Activated CD4-positive, alpha-beta T cell treated with anti-CD3 and anti-CD28 coated beads, Interleukin-10, Interleukin-2, amounts not matched to agents 100 ng/mL and 50 ng/mL, durations not matched to agents 16 hours and 8 hours (primary cell): ENCODE measurements at regions not wholly inside any gene's neighbourhood (a gene's known extent, or its start where the extent isn't known, plus 50 kb on each side); places are given as distances from the start of the nearest gene placed in this dataset.
"Not testable (repeated sequence)": the region's sequence is repeated elsewhere in the genome, so short reads cannot be mapped to it uniquely, and the experiment has no call there.

ENCODE experiments used
- DNase-seq: peaks from one replicate; pipeline ENCODE4 v3.0.0-alpha.2; 2020

DNA sequence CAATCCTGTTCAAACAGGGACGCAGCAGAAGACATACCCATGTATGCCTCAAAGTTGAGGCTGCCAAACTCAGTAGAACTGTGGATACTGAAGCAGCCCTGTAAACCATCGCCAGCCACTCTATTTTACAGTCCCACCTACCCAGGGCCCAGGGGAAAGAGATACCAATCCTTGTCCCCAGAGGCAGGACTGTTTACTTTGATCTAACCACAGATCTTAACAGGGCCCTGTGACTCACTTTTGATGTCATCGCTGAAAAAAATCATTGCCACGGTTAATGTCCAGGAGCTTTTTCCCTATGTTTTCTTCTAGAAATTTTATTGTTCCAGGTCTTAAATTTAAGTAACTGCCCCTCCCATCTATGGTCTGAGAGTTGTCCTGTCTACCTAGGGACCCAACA is 538.4 kb upstream of the NCAM2 start:
- no peak for DNase-seq

DNA sequence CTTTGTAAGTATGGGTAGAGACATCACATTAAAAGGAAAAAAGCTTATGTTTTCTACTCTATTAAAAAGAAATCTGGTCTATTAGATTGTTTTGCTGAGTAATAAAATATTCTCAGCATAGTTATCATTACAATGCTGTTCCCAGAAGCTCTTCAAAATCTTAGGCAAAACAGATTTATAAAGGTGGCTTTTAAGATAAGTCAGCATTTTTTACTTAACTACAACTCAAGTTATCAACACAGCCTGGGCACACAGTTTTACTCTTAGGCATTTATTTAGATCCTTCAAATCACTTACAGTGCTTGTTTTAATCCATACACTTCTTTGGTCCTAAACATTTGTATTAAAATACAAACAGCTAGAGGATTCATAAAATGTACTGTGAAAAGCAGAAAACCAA is 534.8 kb upstream of the NCAM2 start:
- DNase-seq, result no peak

DNA sequence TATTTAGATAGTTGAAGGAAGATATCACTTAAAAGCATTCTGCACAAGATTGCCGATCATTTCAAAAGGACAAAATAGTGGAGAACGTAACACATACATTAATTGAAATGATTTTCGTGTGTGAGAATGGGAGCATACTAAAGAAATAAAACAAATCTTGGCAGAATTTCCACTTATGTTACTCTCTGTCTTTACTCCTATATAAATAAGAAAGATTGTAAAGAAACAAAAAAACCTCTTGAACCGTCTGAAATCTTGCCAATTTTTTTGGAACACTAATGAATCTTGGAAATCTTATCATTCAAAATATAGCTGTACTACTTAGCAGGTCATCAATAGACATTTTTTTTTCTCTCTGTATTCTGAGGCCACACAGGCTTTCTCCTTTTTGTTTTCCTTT is 528.8 kb upstream of the NCAM2 start:
- no peak for DNase-seq

DNA sequence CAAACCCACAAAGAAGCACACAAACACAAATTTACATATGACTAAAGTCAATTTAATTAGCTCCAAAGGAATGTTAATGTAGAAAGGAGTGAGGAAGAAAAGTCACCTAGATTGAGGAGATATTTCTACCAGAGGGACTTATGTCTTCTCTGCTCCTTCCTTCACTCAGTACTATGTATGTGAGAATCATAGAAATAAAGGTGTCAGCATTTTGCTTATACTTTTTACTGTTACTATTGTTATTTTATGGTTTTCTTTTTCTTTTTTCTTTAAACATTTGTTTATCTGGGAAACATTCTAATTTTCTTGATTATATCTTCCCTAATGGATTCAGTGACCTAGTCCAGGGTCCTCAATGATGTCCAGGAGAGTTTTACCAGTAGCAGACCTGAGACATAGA is 511.9 kb upstream of the NCAM2 start:
- DNase-seq, result no peak

DNA sequence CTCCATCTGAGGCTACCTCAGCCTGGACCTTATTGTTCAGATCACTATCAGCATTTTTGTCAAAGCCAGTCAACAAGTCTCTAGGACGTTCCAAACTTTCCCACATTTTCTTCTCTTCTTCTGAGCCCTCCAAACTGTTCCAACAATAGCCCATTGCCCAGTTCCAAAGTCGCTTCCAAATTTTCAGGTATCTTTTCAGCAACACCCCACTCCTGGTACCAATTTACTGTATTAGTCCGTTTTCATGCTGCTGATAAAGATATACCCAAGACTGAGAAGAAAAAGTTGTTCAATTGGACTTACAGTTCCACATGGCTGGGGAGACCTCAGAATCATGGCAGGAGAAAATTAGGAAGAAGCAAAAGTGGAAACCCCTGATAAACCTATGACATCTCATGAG is 495.3 kb upstream of the NCAM2 start:
- DNase-seq, result not testable (repeated sequence)

DNA sequence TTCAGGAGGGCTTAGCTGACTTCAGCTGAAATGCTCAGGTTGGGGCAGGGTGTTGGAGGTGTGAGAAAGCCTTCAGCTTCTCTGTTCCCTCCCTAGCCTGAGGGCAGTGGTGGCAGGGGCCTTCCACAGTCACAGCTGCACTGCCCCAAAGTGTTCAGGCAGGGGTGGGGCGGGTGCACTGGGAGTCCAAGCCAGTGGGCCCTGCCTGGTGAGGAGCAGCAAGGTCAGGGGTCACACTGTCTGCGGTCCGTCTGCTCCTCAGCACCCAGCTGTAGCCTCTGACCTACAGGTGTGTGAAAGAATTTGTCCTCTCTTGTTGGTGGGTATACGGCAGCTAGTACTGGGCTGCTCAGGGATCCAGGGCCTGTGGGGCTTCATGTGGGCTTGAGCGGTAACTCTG is 490.4 kb upstream of the NCAM2 start:
- no peak for DNase-seq

DNA sequence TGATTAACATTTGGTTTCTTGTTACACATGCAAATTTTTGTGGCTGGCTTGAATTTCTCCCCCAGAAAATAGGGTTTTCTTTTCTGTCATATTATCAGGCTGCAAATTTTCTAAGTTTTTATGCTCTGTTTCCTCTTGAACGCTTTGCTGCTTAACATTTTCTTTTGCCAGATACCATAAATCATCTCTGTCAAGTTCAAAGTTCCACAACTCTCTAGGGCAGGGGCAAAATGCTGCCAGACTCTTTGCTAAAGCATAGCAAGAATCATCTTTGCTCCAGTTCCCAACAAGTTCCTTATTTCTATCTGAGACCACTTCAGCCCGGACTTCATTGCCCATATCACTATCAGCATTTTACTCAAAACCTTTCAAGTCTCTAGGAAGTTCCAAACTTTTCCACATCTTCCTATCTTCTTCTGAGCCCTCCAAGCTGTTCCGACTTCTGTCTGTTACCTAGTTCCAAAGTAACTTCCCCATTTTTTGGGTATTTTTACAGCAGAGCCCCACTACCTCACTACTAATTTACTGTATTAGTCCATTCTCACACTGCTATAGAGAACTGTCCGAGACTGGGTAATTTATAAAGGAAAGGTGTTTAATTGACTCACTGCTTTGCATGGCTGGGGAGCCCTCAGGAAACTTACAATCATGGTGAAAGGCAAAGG is 486.9 kb upstream of the NCAM2 start:
- DNase-seq, result no peak

DNA sequence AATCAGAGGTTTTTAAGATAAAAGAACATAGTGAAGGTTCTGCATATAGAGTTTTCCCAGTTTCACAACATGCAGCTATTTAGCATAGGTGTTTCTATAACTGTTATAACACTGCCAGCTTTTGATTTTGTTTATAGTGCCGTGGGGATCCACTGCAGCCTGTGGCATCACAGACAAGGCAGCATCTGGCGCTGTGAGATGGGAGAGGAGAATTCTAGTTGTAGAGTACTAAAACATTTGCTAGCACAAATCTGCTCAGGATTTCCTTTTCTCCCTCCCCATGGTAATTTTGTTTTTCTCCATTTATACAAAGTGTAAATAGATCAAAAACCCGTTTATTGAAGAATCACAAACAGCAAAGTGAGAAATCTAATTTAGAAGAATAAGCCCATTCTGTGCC is 482.8 kb upstream of the NCAM2 start:
- DNase-seq, result no peak

DNA sequence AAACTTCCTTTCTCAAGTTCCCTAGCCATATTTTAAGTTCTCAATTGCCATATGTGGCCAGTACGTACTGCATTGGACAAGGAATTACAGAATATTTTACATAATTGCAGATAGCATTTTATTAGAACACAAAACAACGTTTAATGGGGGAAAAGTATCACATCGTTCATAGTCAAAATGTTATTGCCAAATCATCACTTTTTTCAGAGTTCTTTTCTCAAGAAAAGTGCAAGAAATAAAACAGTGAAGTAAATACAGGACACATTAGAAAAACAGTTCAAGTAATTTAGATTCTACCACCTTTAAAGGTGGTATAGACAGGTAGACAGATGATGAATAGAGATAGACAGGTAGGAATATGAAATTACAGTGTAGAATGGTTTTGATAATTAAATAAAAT is 479.1 kb upstream of the NCAM2 start:
- DNase-seq, result no peak

DNA sequence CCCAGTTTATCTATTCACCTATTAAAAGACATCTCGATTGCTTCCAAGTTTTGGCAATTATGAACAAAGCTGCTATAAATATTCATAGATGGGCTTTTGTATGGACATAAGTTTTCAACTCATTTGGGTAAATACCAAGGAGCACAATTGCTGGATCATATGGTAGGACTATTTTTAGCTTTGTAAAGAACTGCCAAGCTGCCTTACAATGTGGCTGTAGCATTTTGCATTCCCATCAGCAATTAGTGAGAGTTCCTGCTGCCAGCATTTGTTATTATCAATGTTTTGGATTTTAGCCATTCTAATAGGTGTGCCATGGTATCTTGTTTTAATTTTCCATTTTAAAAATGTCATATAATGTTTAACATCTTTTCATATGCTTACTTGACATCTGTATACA is 475.6 kb upstream of the NCAM2 start:
- no peak for DNase-seq

DNA sequence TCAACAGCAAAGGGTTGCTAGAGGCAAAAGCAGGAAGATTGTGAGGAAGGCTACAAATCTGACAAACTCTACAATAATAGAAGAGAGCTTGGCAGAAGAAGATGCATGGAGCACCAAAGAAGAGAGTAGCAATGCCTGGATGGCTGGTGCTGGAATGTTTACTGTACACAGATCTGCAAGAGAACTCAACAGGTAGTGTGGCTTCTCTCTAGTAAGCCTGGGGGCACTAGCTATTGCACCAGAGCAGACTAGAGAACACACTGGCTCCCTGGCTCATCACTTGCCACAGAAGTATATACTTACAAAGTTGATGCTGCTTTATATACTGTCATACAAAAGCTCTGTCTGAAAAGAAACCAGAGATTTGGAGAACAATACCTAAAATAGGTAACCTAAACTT is 475.0 kb upstream of the NCAM2 start:
- DNase-seq, result no peak

DNA sequence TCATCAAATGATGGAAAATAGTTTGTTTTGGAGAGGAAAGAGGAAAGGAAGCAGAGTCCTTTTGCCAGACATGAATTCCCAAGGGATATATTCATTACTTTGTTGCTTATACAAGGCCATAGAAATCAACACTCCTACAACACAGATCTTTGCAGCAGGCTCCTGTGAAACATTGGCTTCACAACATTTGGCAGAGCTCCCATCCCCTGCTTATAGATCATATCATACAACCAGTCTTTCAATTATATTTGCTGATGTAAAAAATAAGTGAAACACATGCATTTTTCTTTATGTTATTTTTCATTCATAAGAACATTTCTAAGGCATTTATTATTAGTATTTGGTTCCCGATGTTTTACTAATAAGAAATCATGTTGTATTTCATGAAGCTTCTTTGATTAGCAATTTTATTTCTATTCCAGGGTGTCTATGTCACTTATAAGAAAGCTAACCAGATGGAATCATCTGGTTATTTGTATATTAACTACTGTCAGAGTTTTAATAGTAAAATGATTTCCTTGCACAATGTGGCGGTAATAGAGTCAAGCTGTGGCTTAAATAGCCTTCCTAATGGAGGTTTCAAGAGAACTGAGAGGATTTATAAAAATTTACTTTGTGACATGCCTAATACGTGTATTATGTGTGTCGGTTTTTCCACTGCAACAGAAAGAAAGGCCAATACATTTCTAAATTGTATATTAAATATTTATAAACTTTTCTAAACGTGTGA is 470.3 kb upstream of the NCAM2 start:
- no peak for DNase-seq

DNA sequence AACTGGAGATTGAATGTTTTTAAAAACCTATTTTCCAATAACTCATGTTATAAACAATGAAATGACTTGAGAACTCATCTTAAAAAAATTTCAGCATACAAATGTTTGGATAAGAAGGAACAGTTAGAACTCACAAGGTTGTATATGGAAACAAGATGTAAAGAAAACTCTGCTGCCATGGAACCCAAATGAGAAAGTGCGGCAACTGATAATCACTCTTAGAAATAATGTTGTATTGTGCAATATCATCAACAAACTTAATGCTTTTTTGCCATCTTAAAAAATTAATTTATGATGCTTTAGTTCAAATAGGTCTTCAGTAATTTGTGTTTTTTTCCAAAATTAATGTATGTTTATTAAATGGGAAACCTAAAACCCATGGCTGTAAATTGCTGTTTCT is 461.1 kb upstream of the NCAM2 start:
- DNase-seq, result no peak

DNA sequence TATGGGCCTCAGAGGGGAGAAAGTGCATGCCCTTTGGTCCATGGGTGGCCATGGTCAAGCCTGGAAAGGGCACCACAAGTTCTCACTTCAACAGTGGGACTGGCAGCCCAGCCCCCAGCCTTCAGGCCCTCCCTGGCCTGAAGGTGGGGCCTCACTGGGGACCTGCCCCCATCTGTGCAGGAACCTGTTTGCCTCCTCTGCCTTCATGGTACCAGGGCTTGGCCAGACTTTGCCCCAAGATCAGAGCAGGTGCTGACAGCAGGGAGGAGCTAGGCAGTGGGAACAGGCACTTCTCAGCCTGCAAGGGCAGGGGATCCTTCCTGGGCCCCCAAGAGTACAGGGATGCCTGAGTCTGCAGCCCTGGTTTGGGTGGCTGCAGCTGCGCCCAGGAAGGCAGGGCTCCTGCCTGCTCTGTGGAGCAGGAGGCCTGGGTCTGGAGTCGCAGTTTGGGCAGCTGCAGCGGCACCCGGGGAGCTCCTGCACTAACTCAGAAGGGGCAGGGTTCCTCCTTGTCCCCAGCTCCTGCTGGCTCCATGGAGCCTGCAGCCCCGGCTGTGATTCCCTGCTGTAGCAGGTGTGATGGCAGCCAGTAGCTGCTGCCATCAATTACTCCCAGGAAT is 460.1 kb upstream of the NCAM2 start:
- DNase-seq, result no peak

DNA sequence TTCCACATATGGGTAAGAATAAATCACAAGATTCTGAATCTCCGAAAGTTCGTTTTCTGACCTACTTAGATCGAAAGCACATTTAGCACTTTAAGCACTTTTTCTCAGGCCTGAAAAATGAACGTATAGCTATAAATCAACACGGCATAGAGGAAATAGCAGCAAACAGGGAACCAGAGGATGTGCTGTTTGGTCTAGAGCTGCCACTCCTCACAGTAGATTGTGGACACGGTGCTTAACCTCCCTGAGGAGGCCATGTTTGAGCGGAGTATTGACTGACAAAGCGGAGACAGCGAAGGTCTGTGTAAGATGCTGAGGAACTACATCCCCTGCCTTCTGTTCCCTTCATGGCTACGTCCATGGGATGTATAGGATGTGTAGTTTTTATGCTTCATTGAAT is 452.8 kb upstream of the NCAM2 start:
- DNase-seq, result no peak

DNA sequence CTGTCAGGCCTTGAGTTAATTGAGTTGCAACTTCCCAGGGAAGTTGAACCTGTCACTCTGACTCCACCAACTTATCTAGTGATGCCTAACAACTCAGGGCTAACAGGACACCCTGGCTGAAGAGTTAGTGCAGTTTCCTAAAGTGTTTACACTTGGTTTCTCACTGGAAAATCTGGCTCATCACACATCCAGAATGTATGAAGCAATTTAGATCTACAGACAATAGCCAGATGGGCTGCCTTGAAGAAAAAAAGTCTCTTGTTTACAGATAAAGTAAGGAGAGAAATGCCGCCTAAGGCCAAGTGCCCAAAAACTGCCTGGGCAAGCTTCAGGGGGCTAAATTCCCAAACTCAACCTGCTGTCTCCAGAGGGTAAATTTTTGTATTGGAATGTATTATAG is 446.3 kb upstream of the NCAM2 start:
- DNase-seq, result no peak

DNA sequence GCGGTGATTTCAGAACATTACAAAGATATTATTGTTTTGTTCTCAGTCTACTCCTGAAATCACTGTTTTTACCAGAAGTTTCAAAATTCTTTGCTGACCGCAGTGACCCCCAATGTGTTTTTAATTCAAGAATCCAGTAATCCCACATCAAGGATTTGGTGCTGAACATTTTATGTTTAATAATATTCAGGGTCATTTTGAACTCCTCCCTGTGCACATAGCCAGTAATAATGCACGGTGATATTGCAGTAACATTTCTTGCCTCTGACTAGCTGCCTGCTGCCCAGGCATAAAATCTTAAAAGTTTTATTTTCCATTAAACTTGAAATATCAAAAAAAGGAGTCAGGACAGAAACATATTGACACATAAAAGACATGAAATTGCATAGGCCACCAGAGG is 443.4 kb upstream of the NCAM2 start:
- DNase-seq, result no peak

DNA sequence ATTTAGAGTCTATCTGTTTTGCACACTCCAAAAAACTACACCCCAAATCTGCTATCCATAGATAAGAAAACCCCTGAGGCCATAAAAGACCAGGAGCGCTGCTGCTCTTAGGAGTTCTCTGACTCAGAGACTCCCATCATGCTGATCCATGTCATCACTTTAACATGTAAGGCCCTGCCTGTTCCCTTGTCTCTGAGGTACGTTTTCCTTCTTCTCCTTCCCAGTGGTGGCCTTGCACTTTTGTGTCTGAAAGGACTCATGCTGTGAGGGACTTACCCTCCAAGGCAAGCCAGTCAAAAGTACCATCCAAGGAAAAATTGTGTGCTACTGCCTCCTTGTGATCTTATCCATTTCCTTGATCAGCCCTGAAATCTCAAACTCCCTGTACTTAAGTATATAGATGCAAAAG is 427.4 kb upstream of the NCAM2 start:
- no peak for DNase-seq

DNA sequence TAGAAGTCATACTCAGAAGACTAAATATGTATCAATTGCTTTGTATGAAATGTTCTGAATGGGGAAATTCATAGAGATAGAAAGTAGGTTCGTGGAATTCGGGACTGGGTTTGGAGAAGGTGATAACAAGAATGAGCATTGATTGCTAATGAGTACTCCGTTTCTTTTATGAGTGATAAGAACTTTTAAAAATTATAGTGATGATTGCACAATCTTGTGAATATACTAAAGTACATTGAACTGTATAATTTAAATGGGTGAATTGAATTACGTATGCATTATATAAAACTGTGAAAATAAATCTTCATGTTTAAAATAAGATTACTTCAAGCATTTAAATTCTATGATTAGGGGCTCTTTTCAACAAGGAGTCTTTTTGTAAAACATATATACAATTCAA is 425.6 kb upstream of the NCAM2 start:
- DNase-seq, result no peak

DNA sequence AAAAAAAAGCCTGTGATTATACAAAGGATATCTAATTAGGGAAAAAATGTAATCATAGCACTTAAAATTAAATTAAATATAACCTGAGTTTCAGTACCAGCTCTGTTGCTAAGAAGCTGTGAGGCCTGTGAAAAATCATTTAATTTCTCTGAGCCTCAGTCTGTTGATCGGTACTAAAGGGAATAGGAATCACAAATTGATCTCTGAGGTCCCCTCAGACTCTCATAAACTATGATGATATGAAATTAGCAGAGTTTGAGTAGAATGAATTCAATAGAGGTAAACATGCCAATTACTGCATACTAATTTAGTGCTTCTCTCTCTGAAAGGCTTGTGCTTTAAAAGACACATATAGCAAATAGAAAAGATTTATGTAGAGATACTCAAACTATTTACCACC is 416.8 kb upstream of the NCAM2 start:
- DNase-seq, result no peak

DNA sequence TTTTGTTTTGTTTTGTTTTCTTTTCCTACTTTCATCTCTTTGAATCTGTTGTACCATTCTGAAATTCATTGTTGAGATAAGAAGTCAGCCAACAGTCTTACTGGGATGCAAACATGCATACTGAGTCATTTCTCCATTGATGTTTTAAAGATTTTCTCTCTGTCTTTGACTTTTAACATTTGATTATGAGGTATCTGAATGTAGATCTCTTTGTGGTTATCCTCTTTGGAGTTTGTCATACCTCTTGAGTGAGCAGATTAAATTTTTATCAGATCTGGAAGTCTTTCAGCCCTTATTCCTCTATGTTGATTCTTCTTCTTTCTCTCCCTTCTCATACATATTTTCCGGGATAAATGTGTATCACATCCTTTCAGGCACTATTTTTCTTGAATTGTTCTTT is 406.9 kb upstream of the NCAM2 start:
- DNase-seq, result no peak

DNA sequence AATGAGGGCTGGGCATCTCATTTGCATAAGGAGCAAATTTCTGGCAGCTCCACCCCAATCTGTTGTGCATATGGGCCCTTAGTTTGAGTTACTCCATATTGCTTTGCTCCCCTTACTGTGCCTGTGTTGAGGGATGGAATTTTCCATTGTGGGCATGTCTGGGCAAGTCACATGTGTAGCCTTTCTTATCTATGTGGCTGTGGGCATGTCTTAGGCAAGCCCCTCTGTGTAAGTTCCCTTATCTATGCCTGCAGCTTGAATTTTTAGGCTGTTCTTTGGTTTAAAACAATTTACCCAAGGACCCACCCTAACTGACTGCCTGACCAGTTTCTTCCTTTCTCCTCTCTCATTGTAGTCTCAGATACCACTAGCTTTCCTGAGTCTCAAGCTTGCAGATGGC is 405.7 kb upstream of the NCAM2 start:
- no peak for DNase-seq

DNA sequence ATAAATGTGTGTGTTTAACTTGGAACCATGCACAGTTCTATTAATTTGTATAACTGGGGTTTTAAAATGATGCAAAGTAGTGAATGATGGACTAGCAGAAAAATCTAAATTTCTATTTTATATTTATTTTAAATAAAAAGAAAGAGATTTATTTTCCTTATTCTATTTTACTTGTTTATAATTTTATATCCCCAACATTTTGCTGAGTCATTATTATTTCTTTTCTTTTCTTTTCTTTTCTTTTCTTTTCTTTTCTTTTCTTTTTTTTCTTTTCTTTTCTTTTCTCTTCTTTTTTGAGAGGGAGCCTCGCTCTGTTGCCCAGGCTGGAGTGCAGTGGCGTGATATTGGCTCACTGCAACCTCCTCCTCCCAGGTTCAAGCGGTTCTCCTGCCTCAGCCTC is 395.0 kb upstream of the NCAM2 start:
- DNase-seq, result no peak

DNA sequence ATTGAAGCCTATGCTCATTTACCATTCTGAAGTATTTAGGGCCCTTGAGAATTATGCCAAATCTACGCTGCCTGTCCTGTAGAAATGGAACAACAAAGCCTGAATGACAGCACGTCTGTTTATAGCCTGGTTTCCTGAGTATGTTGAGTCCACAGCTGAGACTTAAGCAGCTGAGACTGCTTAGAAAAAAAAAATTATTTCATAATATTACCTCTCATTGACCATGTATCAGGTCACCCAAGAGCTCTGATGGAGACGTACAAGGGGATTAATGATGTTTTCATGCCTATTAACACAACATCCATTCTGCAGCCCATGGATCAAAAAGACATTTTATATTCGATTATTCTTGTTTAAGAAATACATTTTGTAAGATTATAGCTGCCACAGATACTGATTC is 387.2 kb upstream of the NCAM2 start:
- no peak for DNase-seq

DNA sequence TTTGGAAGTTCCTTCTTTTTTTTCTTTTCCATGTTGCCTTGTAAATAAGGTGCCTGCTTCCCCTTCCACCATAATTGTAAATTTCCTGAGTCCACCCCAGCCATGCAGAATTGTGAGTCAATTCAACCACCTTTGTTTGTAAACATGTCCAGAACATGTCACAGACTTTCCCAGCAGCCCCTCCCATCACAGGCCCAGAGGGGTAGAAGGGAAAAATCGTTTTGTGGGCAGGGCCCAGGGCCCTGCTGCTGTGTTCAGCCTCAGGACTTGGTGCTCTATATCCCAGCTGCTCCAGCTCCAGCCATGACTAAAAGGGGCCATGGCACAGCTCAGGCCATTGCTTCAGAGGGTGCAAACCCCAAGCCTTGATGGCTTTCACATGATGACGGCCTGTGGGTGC is 384.6 kb upstream of the NCAM2 start:
- DNase-seq, result no peak
